ENCODE measurements at regions not wholly inside any gene's neighbourhood (a gene's known extent, or its start where the extent isn't known, plus 50 kb on each side); places are given as distances from the start of the nearest gene placed in this dataset.

GRCh38 chr18:68342039-68342659, 372.8 kb downstream of the TMX3 start:
- no peak for TF ChIP-seq CTCF (IDR thresholded peaks at IDR 0.05; ENCODE audit: insufficient read depth, low read depth, low read length, missing control alignments)
- no peak for DNase-seq (ENCODE audit: low read depth)
- no peak overlapping the region for H3K4me3 ChIP-seq (ENCODE audit: low read depth, low read length)

- no peak overlapping the region for H3K4me3 ChIP-seq (ENCODE audit: low read depth, low read length)
- no peak for TF ChIP-seq CTCF (IDR thresholded peaks at IDR 0.05; ENCODE audit: insufficient read depth, low read depth, low read length, missing control alignments)
- DNase-seq (ENCODE audit: low read depth): no peak
Observed at GRCh38 chr18:68340606-68341005, 374.3 kb downstream of the TMX3 start.

GRCh38 chr18:68330658-68331057, 384.2 kb downstream of the TMX3 start:
- no peak overlapping the region for H3K4me3 ChIP-seq (ENCODE audit: low read depth, low read length)
- no peak for DNase-seq (ENCODE audit: low read depth)
- no peak for TF ChIP-seq CTCF (IDR thresholded peaks at IDR 0.05; ENCODE audit: insufficient read depth, low read depth, low read length, missing control alignments)

- no peak for DNase-seq (ENCODE audit: low read depth)
- H3K4me3 ChIP-seq (ENCODE audit: low read depth, low read length): no peak overlapping the region
- no peak for TF ChIP-seq CTCF (IDR thresholded peaks at IDR 0.05; ENCODE audit: insufficient read depth, low read depth, low read length, missing control alignments)
Observed at GRCh38 chr18:68323921-68324320, 391.0 kb downstream of the TMX3 start.

- no peak for TF ChIP-seq CTCF (IDR thresholded peaks at IDR 0.05; ENCODE audit: insufficient read depth, low read depth, low read length, missing control alignments)
- no peak for DNase-seq (ENCODE audit: low read depth)
Observed at GRCh38 chr18:68316636-68317035, 398.3 kb downstream of the TMX3 start.

GRCh38 chr18:68314403-68314802, 400.5 kb downstream of the TMX3 start:
- H3K4me3 ChIP-seq (ENCODE audit: low read depth, low read length): no peak overlapping the region
- TF ChIP-seq CTCF (IDR thresholded peaks at IDR 0.05; ENCODE audit: insufficient read depth, low read depth, low read length, missing control alignments): no peak
- no peak for DNase-seq (ENCODE audit: low read depth)

More at GRCh38 chr18:68316636-68317035, 398.3 kb downstream of the TMX3 start:
- H3K4me3 ChIP-seq (ENCODE audit: low read depth, low read length): no peak overlapping the region

GRCh38 chr18:68301441-68301840, 413.5 kb downstream of the TMX3 start:
- DNase-seq (ENCODE audit: low read depth): no peak
- TF ChIP-seq CTCF (IDR thresholded peaks at IDR 0.05; ENCODE audit: insufficient read depth, low read depth, low read length, missing control alignments): no peak
- no peak overlapping the region for H3K4me3 ChIP-seq (ENCODE audit: low read depth, low read length)
